Mucosa of descending colon (tissue), 3 donors: ENCODE measurements at regions not wholly inside any gene's neighbourhood (a gene's known extent, or its start where the extent isn't known, plus 50 kb on each side); places are given as distances from the start of the nearest gene placed in this dataset.
"Not testable (repeated sequence)": the region's sequence is repeated elsewhere in the genome, so short reads cannot be mapped to it uniquely, and the experiment has no call there.

ENCODE experiments used
- ATAC-seq: fragments of 200-7000 bp; cut with Tn5 transposase; one replicate; pipeline ENCODE4 v1.9.1; 2020; ENCODE audit warnings: mild to moderate bottlenecking, moderate library complexity
- DNase-seq, 3 donors: peaks; one replicate each; pipeline ENCODE4 v3.0.0-alpha.2; 2020
- H3K36me3 ChIP-seq: fragments of 200-600 bp; one replicate; pipeline ENCODE4 v1.8.0; 2021; ENCODE audit warnings: low read depth, mild to moderate bottlenecking
- H3K4me1 ChIP-seq: fragments of 200-600 bp; one replicate; pipeline ENCODE4 v1.8.0; 2021; ENCODE audit warnings: low read depth, mild to moderate bottlenecking
- H3K4me3 ChIP-seq: fragments of 200-600 bp; one replicate; pipeline ENCODE4 v1.8.0; 2021; ENCODE audit warnings: mild to moderate bottlenecking
- H3K9me3 ChIP-seq: fragments of 200-600 bp; one replicate; pipeline ENCODE4 v1.8.0; 2021; ENCODE audit warnings: mild to moderate bottlenecking
- CTCF ChIP-seq: fragments of 200-600 bp; IDR thresholded peaks from one replicate; pipeline ENCODE4 v1.8.0; 2022; ENCODE audit warnings: antibody characterized with exemption, mild to moderate bottlenecking
- intact Hi-C, 2 donors: fragments of 100-400 bp; cut with DNase I in 1 of 2; cut with micrococcal nuclease in 1 of 2; formaldehyde crosslinking; loops; one replicate each; pipeline versions ENCODE4 v1.11.0 to v1.11.1; 2022; cut with DNase I, micrococcal nuclease
- donor health status: DM: no; HTN: no; CAD: no; lungs with moderate emphysema.
- donor health status: DM: no; HTN: no; CAD: no.
- donor health status: DM: no; HTN: yes; CAD: no.

GRCh38 chr10:6802759-6803426 lies 222.8 kb upstream of the PRKCQ start:
- ATAC-seq (no peak), DNase-seq (no peak)
- TF ChIP-seq CTCF = no peak
- H3K9me3 ChIP-seq = no peaks in the 10 kb centered on the region
- H3K36me3 ChIP-seq = no peaks in the 10 kb centered on the region
- intact Hi-C loops = no loop called here
- no peaks in the 10 kb centered on the region for H3K4me1 ChIP-seq
- no peak overlapping the region for H3K4me3 ChIP-seq

DNA sequence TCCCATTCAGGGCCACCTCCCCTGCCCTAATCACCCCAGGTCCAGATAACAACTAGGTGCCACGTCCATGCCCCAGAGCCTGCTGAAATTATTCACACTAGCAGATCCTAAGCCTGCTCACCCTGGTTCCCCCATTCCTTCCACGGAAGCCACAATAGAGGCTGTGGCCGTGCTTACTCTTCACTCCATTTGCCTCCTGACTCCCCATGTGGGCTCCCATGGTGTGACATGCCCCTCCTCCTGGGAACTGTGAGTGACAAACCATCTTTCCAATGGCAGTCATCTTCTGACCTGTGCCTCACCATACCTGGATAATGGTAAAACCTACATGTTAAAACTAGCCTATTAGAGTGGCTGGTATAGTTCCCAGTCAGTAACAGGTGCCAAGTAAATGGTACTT lies 216.2 kb upstream of the PRKCQ start:
- TF ChIP-seq CTCF = no peak
- Histone ChIP-seq H3K4me3 (no peak overlapping the region), H3K36me3 (no peaks in the 10 kb centered on the region), H3K4me1 (no peaks in the 10 kb centered on the region), H3K9me3 (no peaks in the 10 kb centered on the region)
- no peak for DNase-seq
- ATAC-seq = no peak
- intact Hi-C loops = no loop called here

DNA sequence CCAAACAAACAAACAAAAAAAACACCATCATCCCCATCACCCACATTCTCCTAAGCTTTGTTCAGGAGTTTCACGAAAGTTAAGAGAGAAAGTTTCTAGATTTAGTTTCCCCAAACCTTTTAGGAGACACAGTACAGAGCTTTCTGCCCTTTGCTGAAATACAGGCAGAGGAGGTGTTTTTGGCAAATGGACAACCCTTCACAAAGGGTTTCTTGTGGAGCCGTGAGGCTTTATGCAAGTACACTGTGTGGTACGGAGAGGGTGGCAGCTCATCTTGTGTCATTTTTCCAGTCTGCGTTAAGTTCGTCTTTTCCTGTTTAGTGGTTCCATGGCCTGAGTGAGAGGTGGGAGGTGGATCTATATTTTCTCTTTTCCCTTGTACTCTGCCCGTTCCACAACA lies 215.5 kb upstream of the PRKCQ start:
- ATAC-seq (no peak), DNase-seq (no peak)
- intact Hi-C loops = no loop called here
- no peaks in the 10 kb centered on the region for H3K4me1 ChIP-seq
- H3K9me3 ChIP-seq = no peaks in the 10 kb centered on the region
- H3K36me3 ChIP-seq = no peaks in the 10 kb centered on the region
- H3K4me3 ChIP-seq = no peak overlapping the region
- no peak for TF ChIP-seq CTCF

- H3K36me3 ChIP-seq, ATAC-seq, H3K4me3 ChIP-seq, H3K9me3 ChIP-seq, H3K4me1 ChIP-seq, intact Hi-C loops, DNase-seq: not testable (repeated sequence)
Observed at GRCh38 chr10:6794841-6795240, 214.8 kb upstream of the PRKCQ start.

GRCh38 chr10:6794441-6794840 lies 214.4 kb upstream of the PRKCQ start:
- DNase-seq (no peak), ATAC-seq (no peak)
- Histone ChIP-seq H3K4me1 (no peaks in the 10 kb centered on the region), H3K4me3 (no peak overlapping the region), H3K9me3 (no peaks in the 10 kb centered on the region), H3K36me3 (no peaks in the 10 kb centered on the region)
- intact Hi-C loops = no loop called here
- TF ChIP-seq CTCF = no peak

GRCh38 chr10:6788731-6789130 lies 208.7 kb upstream of the PRKCQ start:
- TF ChIP-seq CTCF = no peak
- intact Hi-C loops = no loop called here
- H3K36me3 ChIP-seq = no peaks in the 10 kb centered on the region

More at GRCh38 chr10:6788731-6789130, 208.7 kb upstream of the PRKCQ start:
- DNase-seq = no peak
- ATAC-seq = no peak
- no peaks in the 10 kb centered on the region for H3K4me1 ChIP-seq
- no peaks in the 10 kb centered on the region for H3K9me3 ChIP-seq
- H3K4me3 ChIP-seq = no peak overlapping the region
